ENCODE measurements at regions not wholly inside any gene's neighbourhood (a gene's known extent, or its start where the extent isn't known, plus 50 kb on each side); places are given as distances from the start of the nearest gene placed in this dataset.

DNA sequence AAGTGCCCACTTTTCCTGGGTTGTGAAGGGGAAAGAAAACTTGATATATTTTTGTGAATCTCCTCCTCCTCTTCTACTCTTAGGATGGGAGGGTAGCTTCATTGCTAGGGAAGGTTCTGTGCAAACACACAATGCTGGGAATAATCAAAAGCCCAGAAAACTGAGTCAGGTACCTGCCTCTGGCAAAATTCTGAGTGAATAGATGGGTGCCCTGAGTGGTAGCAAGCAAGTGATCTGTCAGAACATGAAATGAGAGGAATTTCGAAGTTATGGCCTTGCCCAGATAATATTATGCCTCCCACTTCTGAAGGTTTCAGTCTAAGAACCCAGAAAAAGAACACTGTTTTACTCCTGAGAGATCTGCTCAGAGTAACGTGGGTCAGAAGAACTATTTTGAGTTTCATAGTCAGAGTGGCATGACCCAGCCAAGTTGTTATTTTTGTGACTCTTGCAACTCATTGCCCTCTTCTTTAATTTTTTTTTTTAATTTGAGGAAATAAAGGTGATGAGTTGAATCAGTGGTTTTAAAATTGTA is 158.3 kb downstream of the BMP2 start:
- intact Hi-C loops (cut with micrococcal nuclease; ENCODE audit: unreplicated experiment) = no loop called here
- Histone ChIP-seq H3K4me2 (ENCODE audit: low read depth, low read length) (no peak overlapping the region), H3K9ac (ENCODE audit: insufficient read depth, low read depth, low read length) (no peak overlapping the region), H3K79me2 (ENCODE audit: insufficient read depth, low read length) (no peaks in the 10 kb centered on the region), H3K27ac (ENCODE audit: extremely low read length, insufficient read depth, low read length) (no peak overlapping the region), H3K4me1 (ENCODE audit: insufficient read depth, low read length) (no peaks in the 10 kb centered on the region), H3K9me3 (ENCODE audit: low read length) (no peaks in the 10 kb centered on the region), H3K36me3 (replicated peaks in 1 of 2; ENCODE audit: control insufficient read depth in 1 of 2, insufficient read depth in 2 of 2, low read length in 2 of 2) (no peaks in the 10 kb centered on the region), H4K20me1 (ENCODE audit: insufficient read depth, low read length) (no peaks in the 10 kb centered on the region), H3K4me3 (replicated peaks in 1 of 3; ENCODE audit: insufficient read depth in 1 of 3, low read depth in 2 of 3, low read length in 3 of 3) (no peak overlapping the region), H3K27me3 (ENCODE audit: control insufficient read depth in 1 of 2, insufficient read depth in 2 of 2, low read length in 2 of 2) (no peaks in the 10 kb centered on the region), H2AFZ (ENCODE audit: low read length) (no peak overlapping the region)
- ChIA-PET POLR2A (no interaction called here), CTCF (ENCODE audit: low intra/inter-chr PET ratio, low total read pairs) (no interaction called here)
- TF ChIP-seq PPARG (CRISPR knock-in tag; conservative IDR thresholded peaks at IDR 0.05) = no peak
- TF ChIP-seq ZNF546 (CRISPR knock-in tag; conservative IDR thresholded peaks at IDR 0.05) = no peak
- no peak for TF ChIP-seq POLR2A (IDR thresholded peaks at IDR 0.05; ENCODE audit: insufficient read depth in 1 of 2, low read depth in 2 of 2, low read length in 2 of 2)
- TF ChIP-seq NFE2L1 (CRISPR knock-in tag; IDR thresholded peaks at IDR 0.05; ENCODE audit: borderline replicate concordance) = no peak
- no peak for TF ChIP-seq ZNF766 (CRISPR knock-in tag; IDR thresholded peaks at IDR 0.05; ENCODE audit: borderline replicate concordance)
- TF ChIP-seq RBM39 (IDR thresholded peaks at IDR 0.05; ENCODE audit: low read depth, low read length, poor library complexity, severe bottlenecking) = no peak
- TF ChIP-seq, protein P1, sequence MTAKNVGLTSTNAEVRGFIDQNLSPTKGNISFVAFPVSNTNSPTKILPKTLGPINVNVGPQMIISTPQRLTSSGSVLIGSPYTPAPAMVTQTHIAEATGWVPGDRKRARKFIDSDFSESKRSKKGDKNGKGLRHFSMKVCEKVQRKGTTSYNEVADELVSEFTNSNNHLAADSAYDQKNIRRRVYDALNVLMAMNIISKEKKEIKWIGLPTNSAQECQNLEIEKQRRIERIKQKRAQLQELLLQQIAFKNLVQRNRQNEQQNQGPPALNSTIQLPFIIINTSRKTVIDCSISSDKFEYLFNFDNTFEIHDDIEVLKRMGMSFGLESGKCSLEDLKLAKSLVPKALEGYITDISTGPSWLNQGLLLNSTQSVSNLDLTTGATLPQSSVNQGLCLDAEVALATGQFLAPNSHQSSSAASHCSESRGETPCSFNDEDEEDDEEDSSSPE (CRISPR knock-in tag; IDR thresholded peaks at IDR 0.05) = no peak
- no peak for TF ChIP-seq EHMT2 (IDR thresholded peaks at IDR 0.05; ENCODE audit: borderline replicate concordance, low read depth, low read length)
- TF ChIP-seq ZNF180 (CRISPR knock-in tag; IDR thresholded peaks at IDR 0.05; ENCODE audit: borderline replicate concordance, low read depth) = no peak
- ATAC-seq (no peak), DNase-seq (ENCODE audit: low spot score) (no peak), FAIRE-seq (no peak)
- in situ Hi-C loops (cut with HindIII; ENCODE audit: extremely low pct_ligation_motif_present, low pct_unique_long_range_greater_than_20kb) = no loop called here
- 3% methylated on average over 2 of the region's 2 CpGs for WGBS (ENCODE audit: low lambda C conversion rate)
- BruUV-seq (replicated peaks) = no TSS peak
